IMR-90 (cell line): ENCODE measurements at regions not wholly inside any gene's neighbourhood (a gene's known extent, or its start where the extent isn't known, plus 50 kb on each side); places are given as distances from the start of the nearest gene placed in this dataset.

Experiments
- ATAC-seq: fragments of 200-7000 bp; cut with Tn5 transposase; 2 replicates; pipeline ENCODE4 v1.9.1; 2020; ENCODE audit warnings: low read depth, mild to moderate bottlenecking, moderate library complexity
- BruUV-seq: library from RNA; stranded (reverse); fragments of 400-500 nt; replicated peaks from 2 replicates; lab custom pipeline; 2021; lab: Mats Ljungman, UMichigan
- CTCF ChIA-PET: fragments of 300-600 bp; formaldehyde crosslinking; extraction: SDS; loops from one replicate; lab custom pipeline; 2021; ENCODE audit warnings: antibody characterized with exemption; lab: Yijun Ruan, JAX
- POLR2A ChIA-PET: fragments of 300-600 bp; sonication (Branson Sonifier 250); formaldehyde crosslinking; loops from one replicate; lab custom pipeline; 2022; ENCODE audit warnings: antibody characterized with exemption; ENCODE audit not compliant: unreplicated experiment; lab: Charles Lee
- DNase-seq: peaks from one replicate; pipeline ENCODE4 v3.0.0; 2013
- H2AFZ ChIP-seq: replicated peaks from 2 replicates; pipeline ENCODE3; 2013; ENCODE audit warnings: low read length, mild to moderate bottlenecking; ENCODE audit not compliant: poor library complexity
- H2AK5ac ChIP-seq: 2 replicates; pipeline ENCODE4 v1.6.1; 2013; ENCODE audit warnings: low read depth, low read length, inconsistent platforms
- H2AK9ac ChIP-seq: replicated peaks from 2 replicates; pipeline ENCODE3; 2013; ENCODE audit warnings: mild to moderate bottlenecking, low read depth, low read length, moderate library complexity; ENCODE audit not compliant: poor library complexity
- H2BK120ac ChIP-seq: 2 replicates; pipeline ENCODE4 v1.6.1; 2013; ENCODE audit warnings: low read depth, low read length, inconsistent platforms
- H2BK15ac ChIP-seq: 3 replicates; pipeline ENCODE4 v1.6.1; 2013; ENCODE audit warnings: low read depth, low read length, inconsistent platforms
- H2BK20ac ChIP-seq: 2 replicates; pipeline ENCODE4 v1.6.1; 2013; ENCODE audit warnings: low read depth, mild to moderate bottlenecking, inconsistent platforms, low read length, moderate library complexity
- H2BK5ac ChIP-seq: 2 replicates; pipeline ENCODE4 v1.6.1; 2013; ENCODE audit warnings: mild to moderate bottlenecking, low read depth, low read length, inconsistent platforms; ENCODE audit not compliant: poor library complexity, severe bottlenecking
- H3K14ac ChIP-seq: replicated peaks from 2 replicates; pipeline ENCODE4 v1.6.1; 2013; ENCODE audit warnings: low read depth, low read length, inconsistent platforms
- H3K18ac ChIP-seq: 2 replicates; pipeline ENCODE4 v1.6.1; 2013; ENCODE audit warnings: low read depth, low read length, control low read depth
- H3K23ac ChIP-seq: 2 replicates; pipeline ENCODE4 v1.6.1; 2013; ENCODE audit warnings: low read depth, low read length, inconsistent platforms
- H3K27ac ChIP-seq: 2 replicates; pipeline ENCODE4 v1.5.1; 2013; ENCODE audit warnings: mild to moderate bottlenecking, control low read depth, low read length; ENCODE audit not compliant: insufficient read depth
- H3K27me3 ChIP-seq: 2 replicates; pipeline ENCODE4 v1.6.1; 2013; ENCODE audit warnings: low read length; ENCODE audit not compliant: control insufficient read depth, insufficient read depth
- H3K36me3 ChIP-seq: 2 replicates; pipeline ENCODE4 v1.6.1; 2013; ENCODE audit warnings: low read length, mixed read lengths; ENCODE audit not compliant: control insufficient read depth, insufficient read depth
- H3K4ac ChIP-seq: 2 replicates; pipeline ENCODE4 v1.6.1; 2013; ENCODE audit warnings: low read depth, low read length, inconsistent platforms
- H3K4me1 ChIP-seq: 2 replicates; pipeline ENCODE4 v1.6.1; 2013; ENCODE audit warnings: low read length, mixed read lengths; ENCODE audit not compliant: control insufficient read depth, insufficient read depth
- H3K4me2 ChIP-seq: 2 replicates; pipeline ENCODE4 v1.6.1; 2013; ENCODE audit warnings: low read depth, mild to moderate bottlenecking, control low read depth, low read length, moderate library complexity
- H3K4me3 ChIP-seq: 2 replicates; pipeline ENCODE4 v1.5.1; 2013; ENCODE audit warnings: low read depth, mild to moderate bottlenecking, control low read depth, low read length, moderate library complexity; ENCODE audit not compliant: insufficient read depth
- H3K56ac ChIP-seq: 2 replicates; pipeline ENCODE4 v1.6.1; 2013; ENCODE audit warnings: low read length, inconsistent platforms; ENCODE audit not compliant: insufficient read depth; ENCODE audit errors: extremely low read depth
- H3K79me1 ChIP-seq, 2 experiments: 2 replicates each; pipeline ENCODE4 v1.6.1; 2013; ENCODE audit warnings: low read length in 2 of 2, inconsistent platforms in 1 of 2, low read depth in 1 of 2
- H3K9ac ChIP-seq: 2 replicates; pipeline ENCODE4 v1.6.1; 2013; ENCODE audit warnings: low read depth, low read length, control low read depth
- H3K9me1 ChIP-seq: 2 replicates; pipeline ENCODE4 v1.6.1; 2013; ENCODE audit warnings: low read length, inconsistent platforms; ENCODE audit not compliant: insufficient read depth
- H3K9me3 ChIP-seq: 2 replicates; pipeline ENCODE4 v1.6.1; 2013; ENCODE audit warnings: low read length; ENCODE audit not compliant: control insufficient read depth, insufficient read depth
- H4K20me1 ChIP-seq: 2 replicates; pipeline ENCODE4 v1.6.1; 2013; ENCODE audit warnings: low read length, inconsistent platforms; ENCODE audit not compliant: insufficient read depth
- H4K5ac ChIP-seq: 2 replicates; pipeline ENCODE4 v1.6.1; 2013; ENCODE audit warnings: mild to moderate bottlenecking, low read depth, low read length, control low read depth
- H4K8ac ChIP-seq, 2 experiments: 2 replicates each; pipeline ENCODE4 v1.6.1; 2013; ENCODE audit warnings: low read depth in 2 of 2, low read length in 2 of 2, control low read depth in 1 of 2, inconsistent platforms in 1 of 2
- H4K91ac ChIP-seq: 2 replicates; pipeline ENCODE4 v1.6.1; 2013; ENCODE audit warnings: low read depth, low read length, inconsistent platforms; ENCODE audit not compliant: insufficient read depth
- FOS ChIP-seq: fragments of 150-350 bp; IDR thresholded peaks from 2 replicates; pipeline ENCODE4 v1.6.1; 2016; ENCODE audit warnings: low read depth, low read length
- MAFK ChIP-seq: IDR thresholded peaks from 2 replicates; pipeline ENCODE4 v1.6.1; 2012; ENCODE audit warnings: low read depth, low read length, improper control_type of control experiment
- MXI1 ChIP-seq: IDR thresholded peaks from 2 replicates; pipeline ENCODE4 v1.6.1; 2012; ENCODE audit warnings: low read depth, mild to moderate bottlenecking, low read length, moderate library complexity, borderline replicate concordance
- NFE2L2 ChIP-seq: fragments of 150-350 bp; IDR thresholded peaks from 2 replicates; pipeline ENCODE4 v1.6.1; 2016; ENCODE audit warnings: low read depth, mild to moderate bottlenecking, low read length
- POLR2A ChIP-seq: IDR thresholded peaks from 2 replicates; pipeline ENCODE4 v1.6.1; 2012; ENCODE audit warnings: mild to moderate bottlenecking, low read depth, low read length
- RAD21 ChIP-seq: IDR thresholded peaks from 2 replicates; pipeline ENCODE4 v1.6.1; 2012; ENCODE audit warnings: low read length, improper control_type of control experiment
- RCOR1 ChIP-seq: IDR thresholded peaks from 2 replicates; pipeline ENCODE4 v1.6.1; 2012; ENCODE audit warnings: mild to moderate bottlenecking, low read length, improper control_type of control experiment; ENCODE audit not compliant: insufficient replicate concordance
- RFX5 ChIP-seq: IDR thresholded peaks from 2 replicates; pipeline ENCODE4 v1.8.0; 2012; ENCODE audit warnings: low read depth, mild to moderate bottlenecking, low read length, moderate library complexity
- USF2 ChIP-seq: fragments of 150-350 bp; IDR thresholded peaks from 2 replicates; pipeline ENCODE4 v1.6.1; 2017; ENCODE audit warnings: mild to moderate bottlenecking, antibody characterized with exemption, low read length, low read depth
- WGBS, 2 experiments: methylation state at CpG; one replicate each; pipeline versions ENCODE4 v1.1.5 to v1.1.7; 2013; ENCODE audit warnings: missing lambda C conversion rate in 2 of 2; ENCODE audit not compliant: insufficient read length in 1 of 2; ENCODE audit errors: extremely low coverage in 2 of 2; 5-methylcytosine and 5-hydroxymethylcytosine counted together
- dilution Hi-C: fragments of 300-500 bp; cut with HindIII; formaldehyde crosslinking; loops from one replicate; pipeline ENCODE4 v1.14.3; 2018; ENCODE audit warnings: low sequenced_read_pairs; ENCODE audit not compliant: unreplicated experiment
- in situ Hi-C: fragments of 300-500 bp; cut with MboI; formaldehyde crosslinking; loops from 3 replicates; pipeline ENCODE4 v1.14.3; 2019; ENCODE audit warnings: low sequenced_read_pairs, inconsistent platforms, mixed read lengths
- intact Hi-C: fragments of 100-400 bp; cut with micrococcal nuclease; formaldehyde crosslinking; loops from 2 replicates; pipeline ENCODE4 v1.10.0; 2022
- TF ChIP-seq, protein P1 (sequence below): fragments of 150-350 bp; IDR thresholded peaks from 2 replicates; pipeline ENCODE4 v1.6.1; 2016; ENCODE audit warnings: low read depth, mild to moderate bottlenecking, low read length, moderate library complexity, borderline replicate concordance

DNA sequence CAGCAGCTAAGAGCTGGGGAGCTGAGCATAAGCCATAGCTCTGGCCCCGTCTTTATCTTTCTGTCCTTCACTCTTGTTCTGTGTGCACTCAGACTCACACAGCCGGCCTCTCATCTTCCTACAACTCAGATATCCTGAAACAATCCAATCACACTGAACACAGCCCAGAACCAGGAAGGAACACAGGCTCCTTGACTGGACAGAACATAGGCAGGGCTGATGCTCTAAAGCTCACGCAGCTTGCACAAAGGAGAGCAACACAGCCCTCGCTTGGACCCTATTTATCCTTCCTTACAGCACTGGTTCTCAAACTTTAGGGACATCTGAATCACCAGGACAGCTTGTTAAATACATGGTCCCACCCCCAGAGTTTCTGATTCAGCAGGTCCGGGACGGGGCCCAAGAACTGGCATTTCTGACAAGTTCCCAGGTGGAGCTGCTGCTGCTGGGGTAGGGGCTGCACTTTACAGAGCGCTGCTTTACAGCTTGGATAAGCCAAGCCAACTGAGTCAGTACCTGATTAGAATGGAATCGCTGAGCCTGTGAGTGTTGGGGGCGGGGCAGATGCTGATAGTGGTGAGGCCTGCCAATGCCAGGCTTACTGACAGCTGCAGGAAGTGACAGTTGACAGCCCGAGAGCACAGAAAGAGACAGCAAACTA lies 65.1 kb downstream of the MRPL46 start:
- Histone ChIP-seq H3K4me1 (no peaks in the 10 kb centered on the region), H2BK120ac (no peak overlapping the region), H2AK9ac (no peak overlapping the region), H3K4me3 (no peak overlapping the region), H3K27ac (no peak overlapping the region), H4K5ac (no peak overlapping the region), H3K36me3 (no peaks in the 10 kb centered on the region), H2AFZ (no peak overlapping the region), H2BK20ac (no peak overlapping the region), H3K4me2 (no peak overlapping the region), H3K18ac (no peak overlapping the region), H3K79me1 (no peaks in the 10 kb centered on the region), H3K9ac (no peak overlapping the region), H3K4ac (no peak overlapping the region), H4K91ac (no peak overlapping the region), H2AK5ac (no peak overlapping the region), H2BK5ac (no peak overlapping the region), H3K14ac (no peak overlapping the region), H3K23ac (no peak overlapping the region), H2BK15ac (no peak overlapping the region), H3K27me3 (no peaks in the 10 kb centered on the region; the same call in none of the 2 replicates), H3K56ac (no peak overlapping the region), H4K8ac (no peak overlapping the region), H3K9me3 (no peaks in the 10 kb centered on the region), H4K20me1 (no peaks in the 10 kb centered on the region), H3K9me1 (no peaks in the 10 kb centered on the region)
- dilution Hi-C loops: no loop called here
- 44% methylated on average over 4 of the region's 10 CpGs; no CpG with 5 or more reads in 1 of the 2 experiments for WGBS, 2 experiments
- in situ Hi-C loops: no loop called here
- DNase-seq: no peak
- ATAC-seq: no peak
- no peak for TF ChIP-seq NFE2L2
- TF ChIP-seq RCOR1: no peak
- TF ChIP-seq, protein P1, sequence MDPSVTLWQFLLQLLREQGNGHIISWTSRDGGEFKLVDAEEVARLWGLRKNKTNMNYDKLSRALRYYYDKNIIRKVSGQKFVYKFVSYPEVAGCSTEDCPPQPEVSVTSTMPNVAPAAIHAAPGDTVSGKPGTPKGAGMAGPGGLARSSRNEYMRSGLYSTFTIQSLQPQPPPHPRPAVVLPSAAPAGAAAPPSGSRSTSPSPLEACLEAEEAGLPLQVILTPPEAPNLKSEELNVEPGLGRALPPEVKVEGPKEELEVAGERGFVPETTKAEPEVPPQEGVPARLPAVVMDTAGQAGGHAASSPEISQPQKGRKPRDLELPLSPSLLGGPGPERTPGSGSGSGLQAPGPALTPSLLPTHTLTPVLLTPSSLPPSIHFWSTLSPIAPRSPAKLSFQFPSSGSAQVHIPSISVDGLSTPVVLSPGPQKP: no peak
- TF ChIP-seq RFX5: no peak
- no peak for TF ChIP-seq MXI1
- no peak for TF ChIP-seq MAFK
- no peak for TF ChIP-seq RAD21
- TF ChIP-seq USF2: no peak
- no peak for TF ChIP-seq POLR2A
- no peak for TF ChIP-seq FOS
- intact Hi-C loops: no loop called here
- ChIA-PET CTCF (interaction anchor here (0.6 kb wide), 1 partner anchor 72 kb away, joined by 3 read pairs; no protein-coding TSS in a partner anchor), POLR2A (no interaction called here)
- no TSS peak for BruUV-seq
